Aorta (tissue), 5 donors: ENCODE measurements at regions not wholly inside any gene's neighbourhood (a gene's known extent, or its start where the extent isn't known, plus 50 kb on each side); places are given as distances from the start of the nearest gene placed in this dataset.

Experiments used
- ATAC-seq: fragments of 200-7000 bp; cut with Tn5 transposase; one replicate; pipeline ENCODE4 v1.9.1; 2022; ENCODE audit warnings: moderate library complexity; ENCODE audit not compliant: low FRiP score
- DNase-seq, 2 donors: peaks; one replicate each; pipeline ENCODE4 v3.0.0-alpha.2; 2020
- H3K27ac ChIP-seq, 2 donors: one replicate each; pipeline ENCODE4 v1.5.1; 2013; ENCODE audit warnings: low read length in 2 of 2, mild to moderate bottlenecking in 2 of 2, moderate library complexity in 2 of 2, control low read depth in 1 of 2, inconsistent platforms in 1 of 2, low read depth in 1 of 2
- H3K27me3 ChIP-seq, 2 donors: one replicate each; pipeline ENCODE4 v1.6.1; 2013; ENCODE audit warnings: control low read depth in 1 of 2, low read length in 1 of 2, mild to moderate bottlenecking in 1 of 2, moderate library complexity in 1 of 2; ENCODE audit not compliant: insufficient read depth in 2 of 2, control insufficient read depth in 1 of 2
- H3K36me3 ChIP-seq, 2 donors: one replicate each; pipeline ENCODE4 v1.6.1; 2013; ENCODE audit warnings: control low read depth in 1 of 2, low read length in 1 of 2, mild to moderate bottlenecking in 1 of 2; ENCODE audit not compliant: insufficient read depth in 2 of 2, control insufficient read depth in 1 of 2
- H3K4me1 ChIP-seq, 2 donors: one replicate each; pipeline ENCODE4 v1.6.1; 2013; ENCODE audit warnings: low read length in 2 of 2, control low read depth in 1 of 2, mild to moderate bottlenecking in 1 of 2, moderate library complexity in 1 of 2; ENCODE audit not compliant: insufficient read depth in 2 of 2, control insufficient read depth in 1 of 2
- H3K4me3 ChIP-seq, 2 donors: one replicate each; pipeline ENCODE4 v1.5.1; 2013; ENCODE audit warnings: low read length in 2 of 2, control low read depth in 1 of 2, mild to moderate bottlenecking in 1 of 2
- H3K9me3 ChIP-seq: one replicate; pipeline ENCODE4 v1.6.1; 2013; ENCODE audit warnings: mild to moderate bottlenecking, low read length; ENCODE audit not compliant: control insufficient read depth
- WGBS, 2 donors: extraction: QIAGEN DNeasy Blood & Tissue Kit; methylation state at CpG; one replicate each; pipeline ENCODE4 v1.1.7; 2013; 5-methylcytosine and 5-hydroxymethylcytosine counted together
- intact Hi-C, 2 donors: fragments of 100-400 bp; cut with DNase I; formaldehyde crosslinking; loops; one replicate each; pipeline versions ENCODE4 v1.14.2 to v1.15.0; 2022
- donor health status: healthy with polysubstance abuse.
- donor health status: Bipolar disorder and iron deficiency.
- donor health status: DM: no; HTN: no; CAD: no.
- donor health status: DM: no; HTN: no; CAD: no.
- donor health status: DM: yes; HTN: yes; CAD: no.

GRCh38 chr9:80251778-80252177 is 680.0 kb downstream of the TLE4 start:
- Histone ChIP-seq H3K4me1 (no peaks in the 10 kb centered on the region), H3K27ac (no peak overlapping the region), H3K4me3 (no peak overlapping the region), H3K36me3 (no peaks in the 10 kb centered on the region), H3K9me3 (no peaks in the 10 kb centered on the region), H3K27me3 (no peaks in the 10 kb centered on the region)
- intact Hi-C loops, result no loop called here
- DNase-seq (no peak), ATAC-seq (no peak)
- WGBS, 2 donors, result 77 to 86% methylated on average over 4 of the region's 6 CpGs

- H3K9me3 ChIP-seq, result no peaks in the 10 kb centered on the region
- intact Hi-C loops, result no loop called here
- no peak for DNase-seq
- ATAC-seq, result no peak
- H3K4me3 ChIP-seq, result no peak overlapping the region
- 75 to 83% methylated on average over 2 of the region's 2 CpGs for WGBS, 2 donors
- no peak overlapping the region for H3K27ac ChIP-seq
- H3K36me3 ChIP-seq, result no peaks in the 10 kb centered on the region
- H3K4me1 ChIP-seq, result no peaks in the 10 kb centered on the region
- H3K27me3 ChIP-seq, result no peaks in the 10 kb centered on the region
Observed at GRCh38 chr9:80242022-80242421, 670.3 kb downstream of the TLE4 start.

- Histone ChIP-seq H3K36me3 (no peaks in the 10 kb centered on the region), H3K4me1 (no peaks in the 10 kb centered on the region), H3K9me3 (peaks cover 2% of the 10 kb centered on the region), H3K4me3 (no peak overlapping the region), H3K27me3 (no peaks in the 10 kb centered on the region), H3K27ac (no peak overlapping the region)
- 95% methylated on average over 1 of the region's 1 CpG for WGBS, 2 donors
- DNase-seq (no peak), ATAC-seq (no peak)
- intact Hi-C loops, result no loop called here
Observed at GRCh38 chr9:80235752-80236151, 664.0 kb downstream of the TLE4 start.

GRCh38 chr9:80233906-80234305 is 662.1 kb downstream of the TLE4 start:
- 79 to 81% methylated on average over 2 of the region's 2 CpGs for WGBS, 2 donors
- Histone ChIP-seq H3K27ac (no peak overlapping the region), H3K36me3 (no peaks in the 10 kb centered on the region), H3K9me3 (peaks cover 2% of the 10 kb centered on the region), H3K27me3 (no peaks in the 10 kb centered on the region), H3K4me1 (no peaks in the 10 kb centered on the region), H3K4me3 (no peak overlapping the region)
- DNase-seq, result no peak
- intact Hi-C loops, result no loop called here
- no peak for ATAC-seq

GRCh38 chr9:80233102-80233843 is 661.5 kb downstream of the TLE4 start:
- Histone ChIP-seq H3K27ac (no peak overlapping the region), H3K27me3 (no peaks in the 10 kb centered on the region), H3K4me1 (no peaks in the 10 kb centered on the region), H3K36me3 (no peaks in the 10 kb centered on the region), H3K9me3 (peaks cover 2% of the 10 kb centered on the region), H3K4me3 (no peak overlapping the region)
- ATAC-seq (no peak), DNase-seq (no peak)
- 85 to 91% methylated on average over 1 of the region's 1 CpG for WGBS, 2 donors
- intact Hi-C loops, result no loop called here

GRCh38 chr9:80231318-80232236 is 659.8 kb downstream of the TLE4 start:
- peaks cover 2% of the 10 kb centered on the region for H3K9me3 ChIP-seq
- H3K36me3 ChIP-seq, result no peaks in the 10 kb centered on the region

GRCh38 chr9:80223897-80224296 is 652.1 kb downstream of the TLE4 start:
- WGBS, 2 donors, result 100% methylated on average over 1 of the region's 1 CpG
- Histone ChIP-seq H3K27ac (no peak overlapping the region), H3K27me3 (no peaks in the 10 kb centered on the region), H3K4me3 (no peak overlapping the region), H3K36me3 (no peaks in the 10 kb centered on the region), H3K9me3 (no peaks in the 10 kb centered on the region), H3K4me1 (no peaks in the 10 kb centered on the region)
- DNase-seq (no peak), ATAC-seq (no peak)
- intact Hi-C loops, result no loop called here

More at GRCh38 chr9:80231318-80232236, 659.8 kb downstream of the TLE4 start:
- H3K4me3 ChIP-seq, result no peak overlapping the region
- intact Hi-C loops, result no loop called here
- DNase-seq (no peak), ATAC-seq (no peak)
- H3K27me3 ChIP-seq, result no peaks in the 10 kb centered on the region
- no peaks in the 10 kb centered on the region for H3K4me1 ChIP-seq
- no peak overlapping the region for H3K27ac ChIP-seq
- WGBS, 2 donors, result 90 to 93% methylated on average over 7 of the region's 7 CpGs

- H3K27ac ChIP-seq, result no peak overlapping the region
- intact Hi-C loops, result no loop called here
- H3K4me1 ChIP-seq, result no peaks in the 10 kb centered on the region
- DNase-seq (no peak), ATAC-seq (no peak)
- no peaks in the 10 kb centered on the region for H3K36me3 ChIP-seq
- H3K4me3 ChIP-seq, result no peak overlapping the region
- H3K27me3 ChIP-seq, result no peaks in the 10 kb centered on the region
- no peaks in the 10 kb centered on the region for H3K9me3 ChIP-seq
- WGBS, 2 donors, result 89 to 91% methylated on average over 3 of the region's 3 CpGs
Observed at GRCh38 chr9:80222466-80223169, 650.9 kb downstream of the TLE4 start.
